GM19397 (cell line): ENCODE measurements at regions not wholly inside any gene's neighbourhood (a gene's known extent, or its start where the extent isn't known, plus 50 kb on each side); places are given as distances from the start of the nearest gene placed in this dataset.
"Not testable (repeated sequence)": the region's sequence is repeated elsewhere in the genome, so short reads cannot be mapped to it uniquely, and the experiment has no call there.

ENCODE experiments used
- ATAC-seq: cut with Tn5 transposase; IDR thresholded peaks from one replicate; pipeline ENCODE4 v1.9.1; 2021; ENCODE audit warnings: mild to moderate bottlenecking, moderate library complexity; ENCODE audit not compliant: unreplicated experiment

DNA sequence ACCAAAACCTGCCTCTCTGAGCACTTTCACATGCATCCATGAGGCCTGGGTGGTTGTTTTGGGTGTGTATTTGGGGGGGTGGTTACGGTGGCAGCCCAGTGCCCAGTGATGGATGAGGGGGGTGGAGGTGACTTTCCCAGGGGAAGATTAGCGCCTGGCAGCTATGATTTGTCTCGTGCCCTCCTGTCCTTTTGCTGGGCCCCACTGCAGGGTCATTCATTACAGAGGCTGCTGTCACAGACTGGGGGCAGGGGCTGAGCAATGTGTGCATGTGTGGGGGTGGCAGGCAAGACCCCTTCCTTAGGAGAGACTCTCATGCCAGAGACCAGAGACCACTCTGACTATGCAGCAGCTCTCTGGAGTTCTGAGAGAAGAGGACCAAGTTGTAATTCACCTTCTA lies 93.7 kb downstream of the MRM1 start:
- ATAC-seq = no peak

- not testable (repeated sequence) for ATAC-seq
Observed at GRCh38 chr17:36695710-36696109, 94.3 kb downstream of the MRM1 start.

- no peak for ATAC-seq
Observed at GRCh38 chr17:36696805-36697204, 95.4 kb downstream of the MRM1 start.

DNA sequence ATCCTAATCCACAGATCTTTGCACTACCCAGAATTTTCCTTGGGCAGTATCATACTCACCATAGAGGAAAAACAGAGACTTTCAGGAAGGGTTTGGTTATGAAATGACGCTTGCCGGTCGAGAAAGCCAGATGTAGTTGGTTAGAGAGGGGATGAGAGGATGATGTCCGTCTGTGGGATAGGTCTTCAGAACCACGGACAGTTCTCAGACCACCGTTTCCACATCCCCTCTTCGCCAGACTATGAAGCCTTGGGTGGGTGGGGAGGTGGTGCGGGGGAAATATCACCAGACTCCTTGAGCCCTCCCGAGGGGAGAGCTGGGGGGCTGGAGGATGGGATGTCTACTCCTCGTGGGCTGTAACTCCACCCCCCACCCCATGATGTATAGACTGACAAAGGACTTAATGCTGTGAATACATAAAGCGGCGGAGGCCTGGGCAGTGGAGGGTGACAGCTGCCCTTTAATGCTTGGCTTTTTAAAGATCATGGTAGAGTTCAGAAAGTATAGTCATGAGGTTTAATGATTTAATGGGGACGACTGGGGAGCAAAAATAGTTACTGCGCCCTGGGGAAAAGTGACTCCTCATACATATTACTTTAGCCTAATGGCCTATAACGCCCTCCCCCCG lies 96.6 kb downstream of the MRM1 start:
- ATAC-seq = no peak

DNA sequence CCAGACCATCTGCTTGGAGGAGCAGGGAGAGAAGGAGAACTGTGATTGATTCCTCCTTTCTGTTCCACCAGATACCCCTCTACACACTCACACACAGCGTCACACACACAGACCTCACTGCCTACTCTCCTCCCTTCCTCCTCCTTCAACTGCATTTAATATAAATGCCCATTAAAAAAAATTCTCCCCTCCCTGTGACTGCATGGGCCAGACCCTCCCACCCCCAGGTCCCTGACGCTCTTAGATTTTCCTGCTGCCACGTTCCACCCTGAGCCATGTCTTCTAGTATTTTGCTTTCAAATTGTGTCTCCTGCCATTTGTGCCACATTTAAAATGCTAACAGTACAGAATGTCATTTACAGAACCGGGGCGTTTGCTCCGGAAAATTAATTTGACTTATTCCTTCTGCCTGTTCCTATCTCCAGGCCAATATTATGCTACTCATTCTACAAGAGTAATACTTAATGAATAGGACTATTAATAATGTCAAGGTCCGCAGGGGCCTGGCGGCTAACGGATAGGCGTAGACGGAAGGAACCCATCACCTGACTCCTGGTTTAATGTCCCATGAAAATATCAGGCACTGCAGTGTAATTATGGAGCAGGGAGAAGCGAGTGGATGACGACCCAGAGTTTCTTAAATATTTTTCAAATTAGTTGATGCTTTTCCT lies 100.2 kb downstream of the MRM1 start:
- ATAC-seq = no peak

DNA sequence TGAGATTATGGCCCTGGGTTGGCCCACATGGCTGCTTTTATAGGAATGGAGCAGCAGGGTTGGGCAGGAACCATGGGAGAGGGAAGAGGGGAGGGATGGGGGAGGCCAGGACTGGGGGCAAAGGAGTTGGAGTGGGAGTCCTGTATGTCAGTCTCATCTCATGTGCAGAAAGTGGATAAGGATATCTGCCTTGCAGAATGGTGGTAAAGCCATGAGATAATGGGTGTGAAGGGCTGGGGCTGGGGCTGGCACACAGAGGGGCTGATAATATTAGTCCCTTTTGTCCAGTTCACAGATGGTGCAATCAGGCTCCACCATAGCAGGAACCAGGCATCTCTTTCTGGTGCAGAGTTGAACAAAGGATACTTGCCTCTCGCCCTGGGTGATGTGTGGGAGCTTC lies 101.3 kb downstream of the MRM1 start:
- no peak for ATAC-seq

GRCh38 chr17:36703860-36704266 lies 102.5 kb downstream of the MRM1 start:
- ATAC-seq = no peak

- ATAC-seq = no peak
Observed at GRCh38 chr17:36705283-36705795, 104.0 kb downstream of the MRM1 start.

- ATAC-seq = no peak
Observed at GRCh38 chr17:36705874-36706731, 104.7 kb downstream of the MRM1 start.

DNA sequence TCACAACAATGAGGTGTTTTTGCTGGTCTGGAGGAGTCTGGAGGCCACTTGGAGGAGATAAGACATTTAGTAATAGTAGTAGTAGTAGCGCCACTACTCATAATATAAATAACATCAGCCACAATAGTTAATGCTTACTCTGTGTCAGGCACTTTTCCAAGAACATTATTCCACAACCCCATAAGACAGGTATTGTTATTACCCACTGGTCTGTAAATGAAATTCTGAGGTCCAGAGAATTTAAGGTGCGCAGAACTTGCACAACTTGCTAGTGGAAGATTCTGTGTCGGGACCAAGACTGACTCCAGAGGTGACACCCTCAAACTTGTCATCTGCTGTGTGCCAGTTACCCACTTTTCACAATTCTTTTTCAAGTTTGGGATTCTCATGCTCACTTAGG lies 106.5 kb downstream of the MRM1 start:
- no peak for ATAC-seq

DNA sequence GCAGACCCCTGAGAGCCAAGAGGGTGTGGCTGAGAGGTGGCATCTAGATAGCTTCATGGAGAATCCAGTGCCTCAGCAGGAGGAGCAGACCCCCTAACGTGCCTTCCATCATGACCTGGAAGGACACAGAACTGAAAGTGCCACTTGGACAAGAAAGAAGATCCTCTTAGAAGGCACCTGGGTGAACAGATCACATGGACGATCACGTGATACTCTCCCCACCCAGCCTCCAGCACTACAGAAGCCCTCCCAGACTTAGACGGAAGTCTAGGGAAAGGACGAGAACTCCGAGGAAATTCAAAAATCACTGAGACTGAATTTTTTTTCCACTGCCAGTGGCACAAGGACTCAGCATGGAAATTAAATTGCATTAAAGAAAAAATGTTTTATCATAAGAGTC lies 113.4 kb downstream of the MRM1 start:
- no peak for ATAC-seq

- ATAC-seq = no peak
Observed at GRCh38 chr17:36715951-36716350, 114.6 kb downstream of the MRM1 start.

GRCh38 chr17:36717088-36717487 lies 115.7 kb downstream of the MRM1 start:
- ATAC-seq = no peak

GRCh38 chr17:36720131-36720530 lies 118.7 kb downstream of the MRM1 start:
- no peak for ATAC-seq

DNA sequence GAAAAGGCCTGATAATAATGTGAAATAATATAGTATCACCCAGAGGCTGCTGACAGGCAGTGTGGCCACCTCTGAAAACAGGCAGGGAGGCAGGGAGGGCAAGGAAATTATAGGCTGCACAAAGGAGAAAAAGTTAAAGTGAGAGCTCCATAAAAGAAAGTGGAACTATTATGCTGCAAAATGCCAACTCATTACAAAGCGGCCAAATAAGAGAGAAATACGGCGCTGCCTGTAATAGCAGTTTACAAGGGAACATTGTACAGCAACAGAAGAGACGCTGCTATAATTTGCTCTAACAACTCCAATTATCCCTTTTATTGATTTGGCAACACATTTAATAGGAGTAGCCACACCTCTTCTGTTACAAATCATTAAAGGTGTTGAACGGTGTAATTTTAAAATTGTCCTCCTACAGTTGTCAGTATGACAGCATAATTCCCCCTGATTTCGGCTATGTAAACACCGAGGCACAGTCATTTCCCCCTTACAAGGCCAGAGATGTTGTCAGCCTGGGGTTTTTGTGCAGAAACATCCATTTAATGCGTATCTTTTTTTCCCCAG lies 120.3 kb downstream of the MRM1 start:
- ATAC-seq = no peak

DNA sequence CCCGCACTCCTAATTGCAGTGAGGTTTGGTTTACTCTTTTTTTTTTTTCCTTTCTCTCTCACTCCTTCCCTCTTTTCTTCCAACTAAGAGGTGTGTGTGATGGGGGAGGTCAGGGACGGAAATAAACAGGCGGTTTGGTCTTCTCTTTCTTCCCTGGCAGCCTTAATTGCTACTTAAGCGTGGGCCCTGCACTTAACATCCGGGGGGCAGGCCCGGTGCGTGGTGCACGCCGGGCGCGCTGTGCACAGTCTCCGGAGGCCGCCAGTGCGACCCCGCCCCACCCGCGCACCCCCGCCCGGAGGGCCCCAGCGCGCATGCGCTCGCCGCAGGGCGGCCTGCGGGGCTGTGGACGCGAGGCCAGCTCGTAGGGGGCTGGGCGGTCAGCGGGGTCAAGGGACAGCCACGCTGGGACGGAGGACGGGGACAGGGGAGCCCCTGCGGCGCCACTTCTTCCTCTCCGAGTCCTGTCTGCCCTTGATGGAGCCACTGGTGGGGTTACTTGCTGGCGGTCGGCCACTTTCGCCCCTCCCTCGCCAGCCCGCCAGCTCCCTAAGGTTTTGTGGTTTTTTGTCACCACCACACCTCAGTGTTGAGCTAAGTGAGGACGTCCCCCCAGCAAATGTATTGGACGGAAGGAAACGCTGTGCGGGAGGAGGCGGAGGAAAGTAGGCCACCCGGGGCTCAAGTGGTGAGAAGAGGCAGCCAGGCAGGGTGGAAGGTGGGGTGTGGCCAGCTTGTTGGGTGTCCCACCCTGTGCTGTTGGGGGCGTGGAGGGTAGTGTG lies 120.9 kb downstream of the MRM1 start:
- peak; percentile 68 for ATAC-seq

- no peak for ATAC-seq
Observed at GRCh38 chr17:36722903-36723263, 121.5 kb downstream of the MRM1 start.

DNA sequence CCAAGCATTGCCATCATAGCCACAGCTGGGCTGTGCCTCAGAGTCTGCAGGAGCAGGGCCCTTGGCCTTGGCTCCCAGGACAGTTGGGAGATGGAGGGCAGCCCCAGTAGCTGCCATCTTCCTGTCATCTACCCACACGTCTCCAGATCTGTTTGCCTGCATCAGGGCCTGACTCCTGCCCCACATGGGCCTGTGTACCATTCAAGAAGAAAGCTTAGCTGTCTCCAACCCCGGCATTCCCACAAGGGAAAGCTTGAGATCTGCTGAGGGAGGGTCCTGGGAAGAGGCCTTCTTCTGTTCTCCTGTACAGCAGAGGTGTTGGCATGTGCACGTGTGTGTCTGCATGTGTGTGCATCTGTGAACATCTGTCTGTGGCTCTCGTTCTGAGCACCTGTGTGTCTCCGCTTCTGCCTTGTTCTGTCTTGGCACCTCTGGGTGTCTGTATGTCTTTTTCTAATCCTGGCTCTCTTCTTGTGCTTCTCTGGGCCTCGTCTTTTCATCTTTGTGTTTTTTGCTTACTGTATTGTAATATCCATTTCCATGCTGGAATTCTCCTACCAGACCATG lies 122.2 kb downstream of the MRM1 start:
- ATAC-seq = no peak

DNA sequence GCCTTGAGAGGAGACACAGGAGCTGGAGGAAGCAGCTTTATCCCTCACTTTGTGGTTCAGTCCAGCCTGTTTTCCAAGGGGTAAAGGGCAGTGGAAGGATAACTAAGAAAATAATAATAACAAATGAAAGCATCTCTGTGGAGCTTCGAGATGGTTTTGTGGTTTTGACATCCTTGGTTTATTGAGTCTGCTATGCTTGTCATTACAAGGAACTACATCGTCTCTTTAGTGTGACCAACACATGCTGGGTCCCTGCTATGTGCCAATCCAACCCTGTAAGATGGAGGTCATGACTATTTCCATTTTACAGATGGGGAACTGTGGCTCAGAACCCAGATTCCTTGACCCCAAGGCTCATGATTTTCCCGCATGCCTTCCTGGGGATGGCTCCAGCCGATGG lies 124.8 kb downstream of the MRM1 start:
- ATAC-seq = no peak

- no peak for ATAC-seq
Observed at GRCh38 chr17:36727052-36727451, 125.7 kb downstream of the MRM1 start.
